Epithelial cell of prostate (primary cell): ENCODE measurements at regions not wholly inside any gene's neighbourhood (a gene's known extent, or its start where the extent isn't known, plus 50 kb on each side); places are given as distances from the start of the nearest gene placed in this dataset.
A peak's percentile ranks its signal among the peaks of the same experiment; 100 is the strongest.

Experiments used
- DNase-seq: peaks from one replicate; pipeline ENCODE4 v3.0.0-alpha.2; 2011; ENCODE audit warnings: low read depth, low spot score
- H3K27ac ChIP-seq: fragments of 450-650 bp; 2 replicates; pipeline ENCODE4 v1.5.1; 2017; ENCODE audit warnings: mild to moderate bottlenecking

GRCh38 chr11:29395555-29396072 lies 621.2 kb downstream of the KCNA4 start:
- DNase-seq = no peak
- H3K27ac ChIP-seq = no peak overlapping the region

- H3K27ac ChIP-seq = no peak overlapping the region
- no peak for DNase-seq
Observed at GRCh38 chr11:29389793-29390192, 627.0 kb downstream of the KCNA4 start.

- DNase-seq = no peak
- no peak overlapping the region for H3K27ac ChIP-seq
Observed at GRCh38 chr11:29373725-29374124, 643.1 kb downstream of the KCNA4 start.

GRCh38 chr11:29368126-29368525 lies 648.7 kb downstream of the KCNA4 start:
- DNase-seq = no peak
- no peak overlapping the region for H3K27ac ChIP-seq

GRCh38 chr11:29364006-29364405 lies 652.8 kb downstream of the KCNA4 start:
- H3K27ac ChIP-seq = no peak overlapping the region
- DNase-seq = no peak

GRCh38 chr11:29361369-29361768 lies 655.5 kb downstream of the KCNA4 start:
- H3K27ac ChIP-seq = no peak overlapping the region
- DNase-seq = no peak

- H3K27ac ChIP-seq = no peak overlapping the region
- no peak for DNase-seq
Observed at GRCh38 chr11:29353833-29354232, 663.0 kb downstream of the KCNA4 start.

GRCh38 chr11:29352273-29352795 lies 664.5 kb downstream of the KCNA4 start:
- H3K27ac ChIP-seq = no peak overlapping the region
- no peak for DNase-seq

GRCh38 chr11:29351301-29351873 lies 665.4 kb downstream of the KCNA4 start:
- no peak overlapping the region for H3K27ac ChIP-seq
- no peak for DNase-seq

GRCh38 chr11:29343465-29344333 lies 673.1 kb downstream of the KCNA4 start:
- peak; percentile 8 for DNase-seq
- H3K27ac ChIP-seq = no peak overlapping the region

GRCh38 chr11:29336727-29337575 lies 679.9 kb downstream of the KCNA4 start:
- no peak overlapping the region for H3K27ac ChIP-seq

GRCh38 chr11:29334776-29335130 lies 682.1 kb downstream of the KCNA4 start:
- DNase-seq = no peak
- H3K27ac ChIP-seq = no peak overlapping the region

More at GRCh38 chr11:29336727-29337575, 679.9 kb downstream of the KCNA4 start:
- no peak for DNase-seq

GRCh38 chr11:29333993-29334775 lies 682.6 kb downstream of the KCNA4 start:
- peak; percentile 6 for DNase-seq
- H3K27ac ChIP-seq = no peak overlapping the region

GRCh38 chr11:29331451-29332010 lies 685.3 kb downstream of the KCNA4 start:
- no peak for DNase-seq
- no peak overlapping the region for H3K27ac ChIP-seq

- peak overlapping the region; percentile 49 for H3K27ac ChIP-seq
- peak; percentile 83 for DNase-seq
Observed at GRCh38 chr11:29328961-29329441, 687.8 kb downstream of the KCNA4 start.

GRCh38 chr11:29327891-29328290 lies 688.9 kb downstream of the KCNA4 start:
- H3K27ac ChIP-seq = no peak overlapping the region
- no peak for DNase-seq

GRCh38 chr11:29326757-29327156 lies 690.1 kb downstream of the KCNA4 start:
- no peak overlapping the region for H3K27ac ChIP-seq
- no peak for DNase-seq

- no peak for DNase-seq
- no peak overlapping the region for H3K27ac ChIP-seq
Observed at GRCh38 chr11:29324328-29324727, 692.5 kb downstream of the KCNA4 start.
